GM12878 (cell line): ENCODE measurements at regions not wholly inside any gene's neighbourhood (a gene's known extent, or its start where the extent isn't known, plus 50 kb on each side); places are given as distances from the start of the nearest gene placed in this dataset.

Source experiments
- ATAC-seq: fragments of 200-7000 bp; cut with Tn5 transposase; 3 replicates; pipeline ENCODE4 v1.9.1; 2020; ENCODE audit warnings: mild to moderate bottlenecking, moderate library complexity
- BruUV-seq: library from RNA; stranded (reverse); fragments of 400-500 nt; replicated peaks from 2 replicates; lab custom pipeline; 2021; lab: Mats Ljungman, UMichigan
- CTCF ChIA-PET: fragments of 300-600 bp; sonication (Branson Sonifier 250); formaldehyde crosslinking; extraction: SDS; loops from one replicate; lab custom pipeline; 2021; ENCODE audit warnings: inconsistent platforms; lab: Yijun Ruan, JAX
- POLR2A ChIA-PET: fragments of 350-600 bp; formaldehyde crosslinking; extraction: SDS; loops from one replicate; lab custom pipeline; 2021; ENCODE audit warnings: inconsistent platforms; lab: Charles Lee
- RAD21 ChIA-PET: fragments of 300-600 bp; sonication (Branson Sonifier 250); formaldehyde crosslinking; loops from one replicate; lab custom pipeline; 2023; ENCODE audit warnings: antibody characterized with exemption; ENCODE audit not compliant: unreplicated experiment; lab: Charles Lee
- SMC1A ChIA-PET: fragments of 300-600 bp; sonication (Branson Sonifier 250); formaldehyde crosslinking; loops from one replicate; lab custom pipeline; 2023; ENCODE audit not compliant: unreplicated experiment, uncharacterized antibody; lab: Charles Lee
- DNase-seq: peaks from one replicate; pipeline ENCODE4 v3.0.0-alpha.2; 2011; ENCODE audit warnings: low read depth, low spot score
- FAIRE-seq: peaks from 3 replicates; lab custom pipeline; 2011; peaks lifted over from hg19 to GRCh38; lab: Jason Lieb, UNC
- H2AFZ ChIP-seq: 2 replicates; pipeline ENCODE4 v1.6.0; 2011; ENCODE audit warnings: low read depth, low read length, control low read depth; ENCODE audit not compliant: control insufficient read depth
- H3K27ac ChIP-seq: 2 replicates; pipeline ENCODE4 v1.5.1; 2011; ENCODE audit warnings: control low read depth; ENCODE audit not compliant: control insufficient read depth, insufficient read depth
- H3K27me3 ChIP-seq, 2 experiments: replicated peaks in 1 of 2; 2 replicates each; pipeline versions ENCODE4 v1.6.0 to v1.6.1; 2011; ENCODE audit warnings: low read length in 1 of 2; ENCODE audit not compliant: control insufficient read depth in 2 of 2, insufficient read depth in 2 of 2
- H3K36me3 ChIP-seq, 2 experiments: 2 replicates each; pipeline ENCODE4 v1.5.1; 2011; ENCODE audit warnings: low read length in 1 of 2; ENCODE audit not compliant: control insufficient read depth in 2 of 2, insufficient read depth in 2 of 2
- H3K4me1 ChIP-seq: 2 replicates; pipeline ENCODE4 v1.6.1; 2011; ENCODE audit warnings: mild to moderate bottlenecking, low read length, moderate library complexity, mixed read lengths; ENCODE audit not compliant: control insufficient read depth, insufficient read depth
- H3K4me2 ChIP-seq: 2 replicates; pipeline ENCODE4 v1.6.0; 2011; ENCODE audit warnings: control low read depth; ENCODE audit not compliant: control insufficient read depth, insufficient read depth
- H3K4me3 ChIP-seq: fragments of 200-600 bp; sonication (generic); 2 replicates; pipeline ENCODE4 v1.5.1; 2016
- H3K79me2 ChIP-seq: 2 replicates; pipeline ENCODE4 v1.6.0; 2011; ENCODE audit warnings: low read length; ENCODE audit not compliant: control insufficient read depth, insufficient read depth
- H3K9ac ChIP-seq: 2 replicates; pipeline ENCODE4 v1.8.0; 2011; ENCODE audit warnings: low read length, control low read depth, mixed read lengths; ENCODE audit not compliant: control insufficient read depth, insufficient read depth
- H3K9me3 ChIP-seq: replicated peaks from 3 replicates; pipeline ENCODE4 v1.5.1; 2011; ENCODE audit warnings: mild to moderate bottlenecking, low read length; ENCODE audit not compliant: control insufficient read depth, insufficient read depth
- H4K20me1 ChIP-seq: 2 replicates; pipeline ENCODE4 v1.6.0; 2011; ENCODE audit not compliant: control insufficient read depth, insufficient read depth
- CBX3 ChIP-seq: fragments of 200-600 bp; sonication (generic); IDR thresholded peaks from 2 replicates; pipeline ENCODE4 v1.6.1; 2016; ENCODE audit warnings: low read depth, borderline replicate concordance
- CHD4 ChIP-seq: fragments of 200-600 bp; sonication (generic); IDR thresholded peaks from 2 replicates; pipeline ENCODE4 v1.6.1; 2016; ENCODE audit warnings: mild to moderate bottlenecking
- GABPA ChIP-seq: IDR thresholded peaks from 2 replicates; pipeline ENCODE4 v1.6.1; 2014; ENCODE audit warnings: antibody characterized with exemption, low read depth, mild to moderate bottlenecking, inconsistent platforms
- HDAC2 ChIP-seq: fragments of 200-600 bp; sonication (generic); IDR thresholded peaks from 2 replicates; pipeline ENCODE4 v1.6.1; 2017
- HDGF ChIP-seq: fragments of 450-650 bp; IDR thresholded peaks from 2 replicates; pipeline ENCODE4 v1.6.1; 2016; ENCODE audit warnings: antibody characterized with exemption
- NFIC ChIP-seq: IDR thresholded peaks from 2 replicates; pipeline ENCODE4 v1.6.1; 2012; ENCODE audit warnings: low read depth, mild to moderate bottlenecking, inconsistent platforms, low read length, moderate library complexity
- SMC3 ChIP-seq: IDR thresholded peaks from 2 replicates; pipeline ENCODE4 v1.6.1; 2011; ENCODE audit warnings: low read length, improper control_type of control experiment, borderline replicate concordance
- STAT3 ChIP-seq: IDR thresholded peaks from 2 replicates; pipeline ENCODE4 v1.6.1; 2011; ENCODE audit warnings: low read depth, low read length, improper control_type of control experiment
- ZNF274 ChIP-seq: IDR thresholded peaks from one replicate; pipeline ENCODE4 v1.8.0; 2011; ENCODE audit not compliant: insufficient read length, insufficient read depth
- ZZZ3 ChIP-seq: IDR thresholded peaks from 2 replicates; pipeline ENCODE4 v1.6.1; 2011; ENCODE audit warnings: low read depth; ENCODE audit not compliant: control insufficient read depth, insufficient read length
- WGBS: methylation state at CpG from one replicate; pipeline ENCODE4 v1.1.6; 2016; ENCODE audit warnings: low lambda C conversion rate; ENCODE audit not compliant: insufficient replicate concordance, insufficient coverage; ENCODE audit errors: missing lambda C conversion rate; 5-methylcytosine and 5-hydroxymethylcytosine counted together
- in situ Hi-C: fragments of 300-500 bp; cut with MboI; formaldehyde crosslinking; loops from 9 replicates; pipeline ENCODE4 v1.14.3; 2018; ENCODE audit warnings: mixed read lengths
- intact Hi-C: fragments of 100-400 bp; cut with micrococcal nuclease; formaldehyde crosslinking; loops from one replicate; pipeline ENCODE4 v1.14.2; 2022; ENCODE audit not compliant: unreplicated experiment
- TF ChIP-seq, protein P1 (sequence below): IDR thresholded peaks from 2 replicates; pipeline ENCODE4 v1.6.1; 2012; ENCODE audit warnings: low read depth, low read length, improper control_type of control experiment
- TF ChIP-seq, protein P2 (sequence below), 3 experiments: IDR thresholded peaks in 2 of 3; conservative IDR thresholded peaks in 1 of 3; 2 replicates each; pipeline ENCODE4 v1.5.1; 2011; ENCODE audit warnings: low read depth in 3 of 3, low read length in 3 of 3, mild to moderate bottlenecking in 3 of 3, control low read depth in 2 of 3, moderate library complexity in 2 of 3, inconsistent platforms in 1 of 3, mixed read lengths in 1 of 3; ENCODE audit not compliant: control insufficient read depth in 2 of 3, insufficient read depth in 1 of 3; ENCODE audit errors: extremely low read depth in 1 of 3
- TF ChIP-seq, protein P3 (sequence below): IDR thresholded peaks from 2 replicates; pipeline ENCODE4 v1.6.1; 2011; ENCODE audit warnings: low read depth, low read length, improper control_type of control experiment, borderline replicate concordance
- TF ChIP-seq, protein P4 (sequence below): IDR thresholded peaks from 2 replicates; pipeline ENCODE4 v1.6.1; 2012; ENCODE audit warnings: low read length, inconsistent platforms
- TF ChIP-seq, protein P5 (sequence below): fragments of 450-650 bp; IDR thresholded peaks from 2 replicates; pipeline ENCODE4 v1.6.1; 2016; ENCODE audit warnings: mild to moderate bottlenecking

DNA sequence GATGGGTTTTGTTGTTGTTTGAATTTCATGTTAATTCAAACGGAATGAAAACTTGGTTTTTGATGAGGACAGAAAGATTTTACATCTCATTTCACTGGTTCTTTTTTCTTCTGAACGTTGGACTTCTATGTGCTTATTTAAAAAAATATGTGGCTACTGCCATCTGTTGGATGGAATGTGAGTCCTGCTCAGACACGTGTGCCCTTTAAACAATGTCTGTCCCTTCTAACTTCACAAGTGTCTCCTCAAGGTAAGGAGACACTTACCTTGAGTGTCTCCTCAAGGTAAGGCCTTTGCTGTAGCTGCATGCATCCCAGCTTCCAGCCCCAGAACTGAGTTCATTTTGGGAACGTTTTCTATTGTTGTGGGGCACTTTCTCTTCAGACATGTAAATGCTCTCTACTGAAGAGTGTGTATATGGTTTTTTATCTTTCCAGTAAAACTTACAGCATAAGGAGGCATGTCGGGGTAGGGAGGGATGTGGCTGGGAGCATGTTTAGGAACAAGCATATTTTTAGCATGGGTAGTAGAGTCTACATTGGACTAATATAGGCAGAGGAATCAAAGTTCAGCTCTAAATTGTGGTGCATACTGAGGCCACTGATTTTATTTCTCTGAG is 63.1 kb upstream of the UBE3A start:
- DNase-seq (no peak), FAIRE-seq (no peak), ATAC-seq (peak; percentile 56; the same call in 2 of the 3 replicates)
- Histone ChIP-seq H3K4me1 (no peaks in the 10 kb centered on the region), H3K9me3 (no peaks in the 10 kb centered on the region; the same call in 2 of the 3 replicates), H3K27me3 (no peaks in the 10 kb centered on the region), H2AFZ (no peak overlapping the region), H3K79me2 (no peaks in the 10 kb centered on the region), H3K4me3 (no peak overlapping the region), H3K9ac (no peak overlapping the region), H3K27ac (no peak overlapping the region), H3K36me3 (no peaks in the 10 kb centered on the region), H3K4me2 (no peak overlapping the region), H4K20me1 (no peaks in the 10 kb centered on the region)
- CTCF ChIA-PET: interaction anchor here (1.0 to 2.1 kb wide), 2 partner anchors 9 to 363 kb away, joined by 3 to 6 read pairs; no protein-coding TSS in a partner anchor
- intact Hi-C loops: loop anchor here (10.0 kb wide), 1 partner anchor 1857 kb away; the partner anchor contains the start of gene MAGEL2
- WGBS: 9% methylated on average over 5 of the region's 5 CpGs
- RAD21 ChIA-PET: no interaction called here
- in situ Hi-C loops: loop anchor here (10.0 to 25.0 kb wide), 4 partner anchors 213 to 1865 kb away; partner anchors contain the start of genes GABRA5 and MAGEL2
- BruUV-seq: no TSS peak
- SMC1A ChIA-PET: interaction anchor here (1.1 kb wide), 1 partner anchor 1860 kb away, joined by 4 read pairs; no protein-coding TSS in a partner anchor
- POLR2A ChIA-PET: no interaction called here
- TF ChIP-seq, protein P1, sequence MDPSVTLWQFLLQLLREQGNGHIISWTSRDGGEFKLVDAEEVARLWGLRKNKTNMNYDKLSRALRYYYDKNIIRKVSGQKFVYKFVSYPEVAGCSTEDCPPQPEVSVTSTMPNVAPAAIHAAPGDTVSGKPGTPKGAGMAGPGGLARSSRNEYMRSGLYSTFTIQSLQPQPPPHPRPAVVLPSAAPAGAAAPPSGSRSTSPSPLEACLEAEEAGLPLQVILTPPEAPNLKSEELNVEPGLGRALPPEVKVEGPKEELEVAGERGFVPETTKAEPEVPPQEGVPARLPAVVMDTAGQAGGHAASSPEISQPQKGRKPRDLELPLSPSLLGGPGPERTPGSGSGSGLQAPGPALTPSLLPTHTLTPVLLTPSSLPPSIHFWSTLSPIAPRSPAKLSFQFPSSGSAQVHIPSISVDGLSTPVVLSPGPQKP: no peak
- no peak for TF ChIP-seq CHD4
- no peak for TF ChIP-seq ZNF274
- TF ChIP-seq ZZZ3: no peak
- no peak for TF ChIP-seq HDAC2
- TF ChIP-seq, protein P2, sequence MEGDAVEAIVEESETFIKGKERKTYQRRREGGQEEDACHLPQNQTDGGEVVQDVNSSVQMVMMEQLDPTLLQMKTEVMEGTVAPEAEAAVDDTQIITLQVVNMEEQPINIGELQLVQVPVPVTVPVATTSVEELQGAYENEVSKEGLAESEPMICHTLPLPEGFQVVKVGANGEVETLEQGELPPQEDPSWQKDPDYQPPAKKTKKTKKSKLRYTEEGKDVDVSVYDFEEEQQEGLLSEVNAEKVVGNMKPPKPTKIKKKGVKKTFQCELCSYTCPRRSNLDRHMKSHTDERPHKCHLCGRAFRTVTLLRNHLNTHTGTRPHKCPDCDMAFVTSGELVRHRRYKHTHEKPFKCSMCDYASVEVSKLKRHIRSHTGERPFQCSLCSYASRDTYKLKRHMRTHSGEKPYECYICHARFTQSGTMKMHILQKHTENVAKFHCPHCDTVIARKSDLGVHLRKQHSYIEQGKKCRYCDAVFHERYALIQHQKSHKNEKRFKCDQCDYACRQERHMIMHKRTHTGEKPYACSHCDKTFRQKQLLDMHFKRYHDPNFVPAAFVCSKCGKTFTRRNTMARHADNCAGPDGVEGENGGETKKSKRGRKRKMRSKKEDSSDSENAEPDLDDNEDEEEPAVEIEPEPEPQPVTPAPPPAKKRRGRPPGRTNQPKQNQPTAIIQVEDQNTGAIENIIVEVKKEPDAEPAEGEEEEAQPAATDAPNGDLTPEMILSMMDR (IDR thresholded peaks at IDR 0.05 in 2 of 3, conservative IDR thresholded peaks at IDR 0.05 in 1 of 3; ENCODE audit: control insufficient read depth in 2 of 3, extremely low read depth in 1 of 3, insufficient read depth in 1 of 3, low read depth in 3 of 3, low read length in 3 of 3): peak; percentile 14 to 60 (median 32); a peak in 3 of 6 replicates
- TF ChIP-seq GABPA: no peak
- no peak for TF ChIP-seq NFIC
- TF ChIP-seq, protein P3, sequence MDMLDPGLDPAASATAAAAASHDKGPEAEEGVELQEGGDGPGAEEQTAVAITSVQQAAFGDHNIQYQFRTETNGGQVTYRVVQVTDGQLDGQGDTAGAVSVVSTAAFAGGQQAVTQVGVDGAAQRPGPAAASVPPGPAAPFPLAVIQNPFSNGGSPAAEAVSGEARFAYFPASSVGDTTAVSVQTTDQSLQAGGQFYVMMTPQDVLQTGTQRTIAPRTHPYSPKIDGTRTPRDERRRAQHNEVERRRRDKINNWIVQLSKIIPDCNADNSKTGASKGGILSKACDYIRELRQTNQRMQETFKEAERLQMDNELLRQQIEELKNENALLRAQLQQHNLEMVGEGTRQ: no peak
- TF ChIP-seq HDGF: no peak
- TF ChIP-seq, protein P4, sequence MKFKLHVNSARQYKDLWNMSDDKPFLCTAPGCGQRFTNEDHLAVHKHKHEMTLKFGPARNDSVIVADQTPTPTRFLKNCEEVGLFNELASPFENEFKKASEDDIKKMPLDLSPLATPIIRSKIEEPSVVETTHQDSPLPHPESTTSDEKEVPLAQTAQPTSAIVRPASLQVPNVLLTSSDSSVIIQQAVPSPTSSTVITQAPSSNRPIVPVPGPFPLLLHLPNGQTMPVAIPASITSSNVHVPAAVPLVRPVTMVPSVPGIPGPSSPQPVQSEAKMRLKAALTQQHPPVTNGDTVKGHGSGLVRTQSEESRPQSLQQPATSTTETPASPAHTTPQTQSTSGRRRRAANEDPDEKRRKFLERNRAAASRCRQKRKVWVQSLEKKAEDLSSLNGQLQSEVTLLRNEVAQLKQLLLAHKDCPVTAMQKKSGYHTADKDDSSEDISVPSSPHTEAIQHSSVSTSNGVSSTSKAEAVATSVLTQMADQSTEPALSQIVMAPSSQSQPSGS: no peak
- TF ChIP-seq, protein P5, sequence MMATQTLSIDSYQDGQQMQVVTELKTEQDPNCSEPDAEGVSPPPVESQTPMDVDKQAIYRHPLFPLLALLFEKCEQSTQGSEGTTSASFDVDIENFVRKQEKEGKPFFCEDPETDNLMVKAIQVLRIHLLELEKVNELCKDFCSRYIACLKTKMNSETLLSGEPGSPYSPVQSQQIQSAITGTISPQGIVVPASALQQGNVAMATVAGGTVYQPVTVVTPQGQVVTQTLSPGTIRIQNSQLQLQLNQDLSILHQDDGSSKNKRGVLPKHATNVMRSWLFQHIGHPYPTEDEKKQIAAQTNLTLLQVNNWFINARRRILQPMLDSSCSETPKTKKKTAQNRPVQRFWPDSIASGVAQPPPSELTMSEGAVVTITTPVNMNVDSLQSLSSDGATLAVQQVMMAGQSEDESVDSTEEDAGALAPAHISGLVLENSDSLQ: no peak
- peak; percentile 48; the same call in 1 of the 2 replicates for TF ChIP-seq SMC3
- no peak for TF ChIP-seq CBX3
- no peak for TF ChIP-seq STAT3
